WTC11 (cell line): ENCODE measurements at regions not wholly inside any gene's neighbourhood (a gene's known extent, or its start where the extent isn't known, plus 50 kb on each side); places are given as distances from the start of the nearest gene placed in this dataset.

ENCODE experiments used
- ATAC-seq: fragments of 200-7000 bp; cut with Tn5 transposase; 2 replicates; pipeline ENCODE4 v1.10.0; 2021; ENCODE audit warnings: mild to moderate bottlenecking, moderate library complexity
- CTCF ChIA-PET: fragments of 300-600 bp; sonication (Branson Sonifier 250); formaldehyde crosslinking; loops from one replicate; lab custom pipeline; 2021; ENCODE audit warnings: antibody characterized with exemption; lab: Charles Lee
- POLR2A ChIA-PET: fragments of 350-600 bp; sonication (Branson Sonifier 250); formaldehyde crosslinking; loops from one replicate; lab custom pipeline; 2021; ENCODE audit warnings: antibody characterized with exemption; lab: Charles Lee
- DNase-seq: peaks from one replicate; pipeline ENCODE4 v3.0.0; 2021; ENCODE audit warnings: low spot score
- H3K27ac Mint-ChIP-seq: 2 replicates; pipeline ENCODE4 v1.8.0; 2021; ENCODE audit warnings: mixed read lengths
- H3K27me3 Mint-ChIP-seq: 2 replicates; pipeline ENCODE4 v1.8.0; 2021; ENCODE audit warnings: low read depth, mild to moderate bottlenecking, moderate library complexity, mixed read lengths
- H3K36me3 Mint-ChIP-seq: 2 replicates; pipeline ENCODE4 v1.8.0; 2021; ENCODE audit warnings: mixed read lengths
- H3K4me1 Mint-ChIP-seq: 2 replicates; pipeline ENCODE4 v1.8.0; 2022; ENCODE audit warnings: mixed read lengths
- H3K4me3 Mint-ChIP-seq: 2 replicates; pipeline ENCODE4 v1.8.0; 2021; ENCODE audit warnings: mild to moderate bottlenecking, moderate library complexity, mixed read lengths
- H3K9me3 Mint-ChIP-seq: 2 replicates; pipeline ENCODE4 v1.8.0; 2021; ENCODE audit warnings: mixed read lengths
- ARID4B ChIP-seq: sonication (generic); formaldehyde crosslinking; IDR thresholded peaks from 2 replicates; pipeline ENCODE4 v1.8.0; 2023; ENCODE audit warnings: missing genetic modification reagents, mild to moderate bottlenecking, borderline replicate concordance
- CREB1 ChIP-seq: sonication (generic); formaldehyde crosslinking; IDR thresholded peaks from 2 replicates; pipeline ENCODE4 v1.8.0; 2023; ENCODE audit warnings: mild to moderate bottlenecking, missing genetic modification reagents
- CTCF ChIP-seq: fragments of 200-600 bp; IDR thresholded peaks from 2 replicates; pipeline ENCODE4 v1.8.0; 2022; ENCODE audit warnings: antibody characterized with exemption
- FOXK1 ChIP-seq: sonication (generic); formaldehyde crosslinking; IDR thresholded peaks from 2 replicates; pipeline ENCODE4 v1.8.0; 2022; ENCODE audit warnings: mild to moderate bottlenecking, moderate library complexity, missing genetic modification reagents
- GABPB1 ChIP-seq: sonication (generic); formaldehyde crosslinking; IDR thresholded peaks from 2 replicates; pipeline ENCODE4 v1.8.1; 2023; ENCODE audit warnings: mild to moderate bottlenecking, missing genetic modification reagents
- HMGA2 ChIP-seq: fragments of 250-450 bp; sonication (Bioruptor Pico); IDR thresholded peaks from 2 replicates; pipeline ENCODE4 v1.4.0; 2021; ENCODE audit warnings: mild to moderate bottlenecking, moderate library complexity
- IRF2 ChIP-seq: sonication (generic); formaldehyde crosslinking; IDR thresholded peaks from 2 replicates; pipeline ENCODE4 v1.8.0; 2022; ENCODE audit warnings: low read depth, missing genetic modification reagents, borderline replicate concordance
- NFYB ChIP-seq: sonication (generic); formaldehyde crosslinking; conservative IDR thresholded peaks from 2 replicates; pipeline ENCODE4 v1.8.0; 2022; ENCODE audit warnings: low read depth, missing genetic modification reagents
- NR1H2 ChIP-seq: sonication (generic); formaldehyde crosslinking; IDR thresholded peaks from 2 replicates; pipeline ENCODE4 v1.9.0; 2021; ENCODE audit warnings: mild to moderate bottlenecking, moderate library complexity, missing genetic modification reagents
- PREB ChIP-seq: sonication (generic); formaldehyde crosslinking; IDR thresholded peaks from 2 replicates; pipeline ENCODE4 v1.8.1; 2022; ENCODE audit warnings: mild to moderate bottlenecking, missing genetic modification reagents, moderate library complexity, borderline replicate concordance
- SMAD3 ChIP-seq: sonication (generic); formaldehyde crosslinking; IDR thresholded peaks from 2 replicates; pipeline ENCODE4 v1.8.0; 2022; ENCODE audit warnings: missing genetic modification reagents, mild to moderate bottlenecking, borderline replicate concordance
- USF2 ChIP-seq: sonication (generic); formaldehyde crosslinking; IDR thresholded peaks from 2 replicates; pipeline ENCODE4 v1.8.1; 2023; ENCODE audit warnings: mild to moderate bottlenecking, missing genetic modification reagents, moderate library complexity
- ZBTB21 ChIP-seq: sonication (generic); formaldehyde crosslinking; IDR thresholded peaks from 2 replicates; pipeline ENCODE4 v1.8.1; 2023; ENCODE audit warnings: mild to moderate bottlenecking, missing genetic modification reagents, borderline replicate concordance
- ZNF416 ChIP-seq: fragments of 250-450 bp; sonication (Bioruptor Pico); IDR thresholded peaks from 2 replicates; pipeline ENCODE4 v1.9.0; 2021; ENCODE audit warnings: mild to moderate bottlenecking, inconsistent platforms
- ZNF423 ChIP-seq: fragments of 250-450 bp; sonication (Bioruptor Pico); IDR thresholded peaks from 2 replicates; pipeline ENCODE4 v2.1.2; 2022; ENCODE audit warnings: mild to moderate bottlenecking, moderate library complexity
- ZNF532 ChIP-seq: fragments of 250-450 bp; sonication (Bioruptor Pico); IDR thresholded peaks from 2 replicates; pipeline ENCODE4 v1.9.0; 2021; ENCODE audit warnings: mild to moderate bottlenecking, borderline replicate concordance
- ZNF671 ChIP-seq: fragments of 250-450 bp; sonication (Bioruptor Pico); IDR thresholded peaks from 2 replicates; pipeline ENCODE4 v1.8.0; 2021; ENCODE audit warnings: mild to moderate bottlenecking

- Mint-ChIP-seq H3K36me3 (no peaks in the 10 kb centered on the region), H3K27ac (peak overlapping the region; percentile 58; the same call in 1 of the 2 replicates), H3K4me3 (0 out of 2 replicates have a peak overlapping the region, but pooled peaks have one; percentile 1), H3K9me3 (peaks cover 3% of the 10 kb centered on the region; the same call in 1 of the 2 replicates), H3K27me3 (no peaks in the 10 kb centered on the region; the same call in 1 of the 2 replicates), H3K4me1 (peaks cover 24% of the 10 kb centered on the region)
- ChIA-PET CTCF (interaction anchor here (0.6 kb wide), 1 partner anchor 554 kb away, joined by 3 read pairs; no protein-coding TSS in a partner anchor), POLR2A (no interaction called here)
- ATAC-seq, result peak; percentile 66
- no peak for DNase-seq
- no peak for TF ChIP-seq ZNF532 (CRISPR knock-in tag)
- no peak for TF ChIP-seq NFYB (CRISPR knock-in tag)
- TF ChIP-seq CREB1 (CRISPR knock-in tag), result no peak
- TF ChIP-seq NR1H2 (CRISPR knock-in tag), result no peak
- TF ChIP-seq SMAD3 (CRISPR knock-in tag), result no peak
- TF ChIP-seq PREB (CRISPR knock-in tag), result no peak
- TF ChIP-seq GABPB1 (CRISPR knock-in tag), result no peak
- no peak for TF ChIP-seq ZNF671 (CRISPR knock-in tag)
Measured at GRCh38 chr5:2164586-2164985, 281.9 kb upstream of the IRX4 start.

GRCh38 chr5:2163940-2164490, 281.3 kb upstream of the IRX4 start:
- ChIA-PET CTCF (interaction anchor here (0.7 kb wide), 1 partner anchor 12 kb away, joined by 3 read pairs; no protein-coding TSS in a partner anchor), POLR2A (no interaction called here)
- H3K36me3 Mint-ChIP-seq, result no peaks in the 10 kb centered on the region
- ATAC-seq (peak; percentile 45), DNase-seq (peak; percentile 24)
- TF ChIP-seq ZNF423 (CRISPR knock-in tag) (0 out of 2 replicates have a peak, but pooled peaks have one; percentile 46), FOXK1 (CRISPR knock-in tag) (0 out of 2 replicates have a peak, but pooled peaks have one; percentile 17), ARID4B (CRISPR knock-in tag) (no peak), USF2 (CRISPR knock-in tag) (0 out of 2 replicates have a peak, but pooled peaks have one; percentile 2), HMGA2 (no peak), CTCF (no peak), ZBTB21 (no peak), ZNF416 (CRISPR knock-in tag) (no peak), IRF2 (CRISPR knock-in tag) (no peak)
- no peak overlapping the region for H3K4me3 Mint-ChIP-seq
- peaks cover 24% of the 10 kb centered on the region for H3K4me1 Mint-ChIP-seq
- no peak overlapping the region for H3K27ac Mint-ChIP-seq
- no peaks in the 10 kb centered on the region; the same call in 1 of the 2 replicates for H3K27me3 Mint-ChIP-seq
- H3K9me3 Mint-ChIP-seq, result peaks cover 3% of the 10 kb centered on the region; the same call in 1 of the 2 replicates
